OCI-LY3 (cell line): ENCODE measurements at regions not wholly inside any gene's neighbourhood (a gene's known extent, or its start where the extent isn't known, plus 50 kb on each side); places are given as distances from the start of the nearest gene placed in this dataset.

ENCODE experiments used
- CTCF ChIP-seq: fragments of 200-600, 300-600 bp; sonication (generic); IDR thresholded peaks from 2 replicates; pipeline ENCODE4 v1.5.1; 2014; ENCODE audit warnings: antibody characterized with exemption, low read length, low read depth
- EZH2phosphoT487 ChIP-seq: fragments of 200-600 bp; shearing (Covaris generic); IDR thresholded peaks from 2 replicates; pipeline ENCODE4 v1.6.1; 2018; ENCODE audit warnings: antibody characterized with exemption, mixed run types, low read depth

GRCh38 chr18:22069916-22070315, 99.5 kb upstream of the GATA6 start:
- no peak for TF ChIP-seq CTCF
- no peak for TF ChIP-seq EZH2phosphoT487
